ENCODE measurements at regions not wholly inside any gene's neighbourhood (a gene's known extent, or its start where the extent isn't known, plus 50 kb on each side); places are given as distances from the start of the nearest gene placed in this dataset.

DNA sequence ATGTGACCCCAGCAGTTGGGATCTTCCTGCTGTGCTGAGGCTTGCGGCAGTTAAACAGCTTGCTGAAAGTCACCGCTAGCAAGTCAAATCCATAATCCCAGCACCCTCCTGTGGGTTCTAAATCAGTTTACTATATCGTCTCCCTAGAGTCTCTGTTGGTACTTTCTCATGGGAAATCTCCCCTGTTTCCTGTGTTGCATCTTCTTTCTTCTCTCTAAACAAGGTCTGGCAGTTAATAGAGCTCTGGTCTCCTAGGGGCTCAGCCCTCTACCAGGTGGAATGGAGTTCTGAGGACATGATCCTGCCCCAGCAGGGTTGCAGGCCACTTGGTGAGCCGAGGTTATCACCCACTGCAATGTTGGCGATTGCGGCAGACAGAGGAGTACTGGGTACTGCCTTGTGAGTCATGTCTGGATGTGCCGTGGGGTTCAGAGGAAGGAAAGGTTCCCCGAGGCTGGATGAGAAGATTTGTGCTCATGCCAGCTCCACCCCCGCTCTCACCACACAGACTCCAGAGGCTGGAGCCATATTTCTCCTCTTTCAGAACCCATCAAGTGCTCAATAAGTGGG is 59.4 kb upstream of the SIX2 start:
- DNase-seq (ENCODE audit: low spot score) = no peak

DNA sequence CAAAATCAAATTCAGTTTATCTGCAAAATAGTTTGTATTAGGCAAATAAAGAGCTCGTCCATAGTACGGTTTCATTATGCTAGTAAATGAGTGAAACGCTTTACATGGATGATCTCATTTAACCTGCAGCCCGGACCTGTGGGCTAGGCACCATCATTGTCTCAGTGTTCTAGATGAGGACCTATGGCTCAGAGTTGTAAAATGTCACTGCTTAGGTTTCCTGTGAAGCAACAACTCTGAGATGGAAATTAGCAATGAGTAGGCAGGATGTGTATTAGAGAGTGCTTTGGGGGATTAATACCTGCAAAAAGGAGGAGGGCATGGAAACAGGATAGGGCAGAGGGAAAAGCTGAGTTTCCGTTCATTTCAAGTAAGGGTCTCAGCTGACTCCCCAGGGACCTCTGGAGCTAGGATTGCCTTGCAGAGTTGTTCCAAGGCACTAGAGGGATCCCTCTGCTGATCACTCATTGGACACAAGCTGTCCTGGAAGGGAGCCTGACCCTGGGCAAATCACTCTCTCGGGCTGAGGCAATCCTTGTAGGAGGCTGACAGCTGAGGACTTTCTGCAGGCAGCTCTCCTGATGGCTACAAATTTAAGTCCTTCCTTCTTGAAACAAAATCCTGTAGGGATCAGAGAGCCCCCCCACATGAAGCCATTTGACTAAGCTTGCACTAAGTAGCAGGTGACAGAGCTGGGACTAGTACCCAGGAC is 58.8 kb upstream of the SIX2 start:
- no peak for DNase-seq (ENCODE audit: low spot score)

Measured in kidney tubule cell (primary cell).